CD14-positive monocyte (primary cell): ENCODE measurements at regions not wholly inside any gene's neighbourhood (a gene's known extent, or its start where the extent isn't known, plus 50 kb on each side); places are given as distances from the start of the nearest gene placed in this dataset.

Experiments
- DNase-seq, 3 donors: peaks; one replicate each; pipeline ENCODE4 v3.0.0-alpha.2; 2011 to 2022
- H2AFZ ChIP-seq: 2 replicates; pipeline ENCODE4 v1.6.0; 2012; ENCODE audit warnings: mild to moderate bottlenecking, low read depth, low read length, inconsistent platforms; ENCODE audit not compliant: insufficient read depth, poor library complexity, severe bottlenecking
- H3K27ac ChIP-seq, 2 donors: 1 replicate in 1 of 2; 2 replicates in 1 of 2; pipeline ENCODE4 v1.5.1; 2012 to 2013; ENCODE audit warnings: low read length in 2 of 2, control low read depth in 1 of 2, inconsistent platforms in 1 of 2, low read depth in 1 of 2, mild to moderate bottlenecking in 1 of 2
- H3K27me3 ChIP-seq, 2 donors: one replicate each; pipeline versions ENCODE4 v1.6.0 to v1.6.1; 2011 to 2013; ENCODE audit warnings: low read length in 2 of 2; ENCODE audit not compliant: control insufficient read depth in 2 of 2, insufficient read depth in 2 of 2
- H3K36me3 ChIP-seq, 2 donors: replicated peaks in 1 of 2; 1 replicate in 1 of 2; 2 replicates in 1 of 2; pipeline versions ENCODE4 v1.5.1 to v1.6.1; 2012 to 2013; ENCODE audit warnings: low read length in 2 of 2, control low read depth in 1 of 2, inconsistent platforms in 1 of 2, mild to moderate bottlenecking in 1 of 2; ENCODE audit not compliant: insufficient read depth in 2 of 2, control insufficient read depth in 1 of 2
- H3K4me1 ChIP-seq, 2 donors: 1 replicate in 1 of 2; 2 replicates in 1 of 2; pipeline versions ENCODE4 v1.5.1 to v1.6.1; 2012 to 2013; ENCODE audit warnings: low read length in 2 of 2, control low read depth in 1 of 2, inconsistent platforms in 1 of 2, mild to moderate bottlenecking in 1 of 2, moderate library complexity in 1 of 2; ENCODE audit not compliant: insufficient read depth in 2 of 2, control insufficient read depth in 1 of 2
- H3K4me2 ChIP-seq: replicated peaks from 2 replicates; pipeline ENCODE3; 2012; ENCODE audit warnings: low read length, moderate library complexity, mild to moderate bottlenecking; ENCODE audit not compliant: poor library complexity, severe bottlenecking; ENCODE audit errors: extremely low read depth
- H3K4me3 ChIP-seq, 3 experiments: fragments of 200-600 bp in 1 of 3; sonication (generic) in 1 of 3; replicated peaks in 1 of 3; 1 replicate in 2 of 3; 2 replicates in 1 of 3; pipeline ENCODE4 v1.5.1; 2011 to 2013; ENCODE audit warnings: low read length in 3 of 3, mild to moderate bottlenecking in 3 of 3, control low read depth in 2 of 3, low read depth in 2 of 3, inconsistent platforms in 1 of 3, moderate library complexity in 1 of 3
- H3K79me2 ChIP-seq: 2 replicates; pipeline ENCODE4 v1.6.0; 2012; ENCODE audit warnings: mild to moderate bottlenecking, control low read depth, inconsistent platforms, low read length, moderate library complexity; ENCODE audit not compliant: insufficient read depth
- H3K9ac ChIP-seq: 2 replicates; pipeline ENCODE4 v1.6.0; 2017; ENCODE audit warnings: low read length, mild to moderate bottlenecking; ENCODE audit not compliant: insufficient read depth, poor library complexity, severe bottlenecking
- H3K9me3 ChIP-seq, 2 donors: replicated peaks in 1 of 2; 1 replicate in 1 of 2; 2 replicates in 1 of 2; pipeline versions ENCODE4 v1.5.1 to v1.6.1; 2012 to 2013; ENCODE audit warnings: low read length in 2 of 2, control low read depth in 1 of 2; ENCODE audit not compliant: control insufficient read depth in 1 of 2, insufficient read depth in 1 of 2
- H4K20me1 ChIP-seq: 2 replicates; pipeline ENCODE4 v1.6.0; 2012; ENCODE audit warnings: mild to moderate bottlenecking, low read length, control low read depth, moderate library complexity; ENCODE audit not compliant: insufficient read depth
- H3K27ac Mint-ChIP-seq, 7 donors: one replicate each; pipeline ENCODE4 v1.8.0; 2020; ENCODE audit warnings: mild to moderate bottlenecking in 7 of 7, mixed read lengths in 7 of 7, moderate library complexity in 6 of 7, inconsistent platforms in 2 of 7
- H3K27me3 Mint-ChIP-seq, 3 donors: one replicate each; pipeline ENCODE4 v1.8.0; 2021 to 2022; ENCODE audit warnings: low read depth in 3 of 3, mild to moderate bottlenecking in 3 of 3, mixed read lengths in 3 of 3, moderate library complexity in 3 of 3, inconsistent platforms in 1 of 3
- H3K36me3 Mint-ChIP-seq, 2 donors: one replicate each; pipeline ENCODE4 v1.8.0; 2020; ENCODE audit warnings: mixed read lengths in 2 of 2, inconsistent platforms in 1 of 2, mild to moderate bottlenecking in 1 of 2
- H3K4me1 Mint-ChIP-seq: one replicate; pipeline ENCODE4 v1.8.0; 2020; ENCODE audit warnings: mild to moderate bottlenecking, mixed read lengths
- H3K4me3 Mint-ChIP-seq, 2 donors: one replicate each; pipeline ENCODE4 v1.8.0; 2020; ENCODE audit warnings: mild to moderate bottlenecking in 2 of 2, mixed read lengths in 2 of 2, moderate library complexity in 1 of 2
- H3K9me3 Mint-ChIP-seq, 7 donors: one replicate each; pipeline ENCODE4 v1.8.0; 2020 to 2022; ENCODE audit warnings: mixed read lengths in 7 of 7, mild to moderate bottlenecking in 6 of 7, moderate library complexity in 6 of 7, inconsistent platforms in 2 of 7
- WGBS: methylation state at CpG from one replicate; pipeline ENCODE4 v1.1.5; 2013; ENCODE audit warnings: missing lambda C conversion rate; ENCODE audit not compliant: insufficient coverage; 5-methylcytosine and 5-hydroxymethylcytosine counted together
- intact Hi-C, 2 donors: fragments of 100-400 bp; cut with micrococcal nuclease; formaldehyde crosslinking; loops; one replicate each; pipeline versions ENCODE4 v1.15.0 to v1.15.1; 2023
- TF ChIP-seq, protein P1 (sequence below): fragments of 200-600 bp; IDR thresholded peaks from one replicate; pipeline ENCODE4 v1.8.0; 2022; ENCODE audit warnings: antibody characterized with exemption, mild to moderate bottlenecking

DNA sequence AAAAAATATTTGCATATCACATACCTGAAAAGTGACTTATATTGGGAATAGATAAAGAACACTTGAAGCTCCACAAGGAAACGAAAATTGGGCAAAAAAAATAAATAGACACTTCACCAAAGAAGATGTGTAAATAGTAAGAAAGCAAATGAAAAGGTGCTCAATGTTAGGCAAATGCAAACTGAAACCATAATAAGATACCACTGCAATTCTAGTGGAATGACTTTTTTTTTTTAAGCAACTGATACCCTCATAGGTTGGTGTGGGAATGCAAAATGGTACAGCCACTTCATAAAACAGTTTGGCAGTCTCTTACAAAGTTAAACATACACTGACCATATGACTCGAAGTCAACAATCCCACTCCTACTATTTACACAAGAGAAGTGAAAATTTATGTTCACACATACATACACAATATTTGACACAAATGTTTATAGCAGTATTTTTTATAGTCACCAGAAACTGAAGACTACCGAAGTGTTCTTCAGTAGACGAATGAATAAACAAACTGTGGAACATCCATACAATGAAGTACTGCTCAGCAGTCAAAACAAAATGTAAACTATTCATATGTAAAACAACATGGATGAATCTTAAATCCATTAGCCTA, 176.3 kb downstream of the ZMAT3 start:
- no peaks in the 10 kb centered on the region for H3K9me3 ChIP-seq
- DNase-seq, result no peak
- no peaks in the 10 kb centered on the region for H3K27me3 ChIP-seq
- no peaks in the 10 kb centered on the region for H4K20me1 ChIP-seq
- TF ChIP-seq, protein P1, sequence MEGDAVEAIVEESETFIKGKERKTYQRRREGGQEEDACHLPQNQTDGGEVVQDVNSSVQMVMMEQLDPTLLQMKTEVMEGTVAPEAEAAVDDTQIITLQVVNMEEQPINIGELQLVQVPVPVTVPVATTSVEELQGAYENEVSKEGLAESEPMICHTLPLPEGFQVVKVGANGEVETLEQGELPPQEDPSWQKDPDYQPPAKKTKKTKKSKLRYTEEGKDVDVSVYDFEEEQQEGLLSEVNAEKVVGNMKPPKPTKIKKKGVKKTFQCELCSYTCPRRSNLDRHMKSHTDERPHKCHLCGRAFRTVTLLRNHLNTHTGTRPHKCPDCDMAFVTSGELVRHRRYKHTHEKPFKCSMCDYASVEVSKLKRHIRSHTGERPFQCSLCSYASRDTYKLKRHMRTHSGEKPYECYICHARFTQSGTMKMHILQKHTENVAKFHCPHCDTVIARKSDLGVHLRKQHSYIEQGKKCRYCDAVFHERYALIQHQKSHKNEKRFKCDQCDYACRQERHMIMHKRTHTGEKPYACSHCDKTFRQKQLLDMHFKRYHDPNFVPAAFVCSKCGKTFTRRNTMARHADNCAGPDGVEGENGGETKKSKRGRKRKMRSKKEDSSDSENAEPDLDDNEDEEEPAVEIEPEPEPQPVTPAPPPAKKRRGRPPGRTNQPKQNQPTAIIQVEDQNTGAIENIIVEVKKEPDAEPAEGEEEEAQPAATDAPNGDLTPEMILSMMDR, result no peak
- H3K4me3 ChIP-seq, result no peak overlapping the region
- no peak overlapping the region for H3K9ac ChIP-seq
- no peaks in the 10 kb centered on the region for H3K36me3 Mint-ChIP-seq
- intact Hi-C loops, result no loop called here
- H3K4me3 Mint-ChIP-seq, result no peak overlapping the region
- no peaks in the 10 kb centered on the region for H3K36me3 ChIP-seq
- no peaks in the 10 kb centered on the region for H3K4me1 Mint-ChIP-seq
- no peaks in the 10 kb centered on the region for H3K27me3 Mint-ChIP-seq
- H3K27ac Mint-ChIP-seq, result no peak overlapping the region
- H2AFZ ChIP-seq, result no peak overlapping the region
- no peak overlapping the region for H3K4me2 ChIP-seq
- peaks cover 0 to 10% (median 1%) of the 10 kb centered on the region in 7 donors for H3K9me3 Mint-ChIP-seq
- WGBS, result no CpG with 5 or more reads among the region's 4 CpGs
- no peak overlapping the region for H3K27ac ChIP-seq
- H3K4me1 ChIP-seq, result no peaks in the 10 kb centered on the region
- H3K79me2 ChIP-seq, result no peaks in the 10 kb centered on the region
